ENCODE measurements at regions not wholly inside any gene's neighbourhood (a gene's known extent, or its start where the extent isn't known, plus 50 kb on each side); places are given as distances from the start of the nearest gene placed in this dataset.

- Histone ChIP-seq H3K36me3 (ENCODE audit: control insufficient read depth in 2 of 2, extremely low read depth in 1 of 2, insufficient read depth in 2 of 2, low read length in 2 of 2) (no peaks in the 10 kb centered on the region), H3K4me2 (ENCODE audit: insufficient read depth, low read length) (no peak overlapping the region), H3K27me3 (ENCODE audit: control insufficient read depth in 2 of 2, insufficient read depth in 2 of 2, low read length in 2 of 2) (no peaks in the 10 kb centered on the region), H2AFZ (ENCODE audit: low read depth, low read length) (no peak overlapping the region), H3K4me1 (ENCODE audit: control insufficient read depth, extremely low read depth, insufficient read depth, low read length) (no peaks in the 10 kb centered on the region), H3K27ac (ENCODE audit: insufficient read depth, low read depth, low read length) (no peak overlapping the region), H3K4me3 (replicated peaks in 1 of 3; ENCODE audit: insufficient read depth in 1 of 3, low read depth in 1 of 3, low read length in 3 of 3) (no peak overlapping the region), H3K79me2 (ENCODE audit: control insufficient read depth, insufficient read depth, low read length) (no peaks in the 10 kb centered on the region), H4K20me1 (replicated peaks; ENCODE audit: control insufficient read depth, extremely low read depth, insufficient read depth, low read length) (no peaks in the 10 kb centered on the region), H3K9ac (replicated peaks; ENCODE audit: extremely low read depth, insufficient read depth, low read length) (no peak overlapping the region), H3K9me1 (replicated peaks; ENCODE audit: control insufficient read depth, extremely low read depth, insufficient read depth, low read length) (no peaks in the 10 kb centered on the region), H3K9me3 (replicated peaks; ENCODE audit: control insufficient read depth, insufficient read depth, low read length) (peaks cover 8% of the 10 kb centered on the region)
- ChIA-PET CTCF (no interaction called here), POLR2A (no interaction called here)
- DNase-seq (ENCODE audit: low read depth, low spot score) = no peak
- intact Hi-C loops (cut with micrococcal nuclease) (no loop called here), dilution Hi-C loops (cut with MboI; ENCODE audit: extremely low pct_ligation_motif_present, low sequenced_read_pairs) (no loop called here)
- no peak for FAIRE-seq
- TF ChIP-seq JUN (IDR thresholded peaks at IDR 0.05; ENCODE audit: borderline replicate concordance, insufficient read depth, insufficient read length, low read depth) (no peak), MAX (IDR thresholded peaks at IDR 0.05; ENCODE audit: insufficient read depth, insufficient read length) (no peak), EZH2 (IDR thresholded peaks at IDR 0.05; ENCODE audit: borderline replicate concordance, low read depth, low read length, severe bottlenecking) (no peak), FOS (IDR thresholded peaks at IDR 0.05; ENCODE audit: borderline replicate concordance, insufficient read depth, low read length) (no peak), MYC (IDR thresholded peaks at IDR 0.05; ENCODE audit: low read depth, low read length) (no peak), POLR2AphosphoS5 (IDR thresholded peaks at IDR 0.05; ENCODE audit: insufficient read depth, low read depth, low read length) (no peak), CTCF (IDR thresholded peaks at IDR 0.05; ENCODE audit: extremely low read depth in 1 of 2, insufficient read depth in 1 of 2, low read depth in 1 of 2, low read length in 2 of 2) (no peak), POLR2A (IDR thresholded peaks at IDR 0.05; ENCODE audit: low read depth, low read length) (no peak), GATA2 (IDR thresholded peaks at IDR 0.05; ENCODE audit: insufficient read depth, insufficient read length, low read depth, low read length) (no peak)
- BruUV-seq (replicated peaks) = no TSS peak
Observed at GRCh38 chr22:34943830-34944229, 122.1 kb upstream of the ISX start.

All from endothelial cell of umbilical vein (primary cell).